Activated CD8-positive, alpha-beta T cell treated with anti-CD3 and anti-CD28 coated beads for 36 hours (primary cell): ENCODE measurements at regions not wholly inside any gene's neighbourhood (a gene's known extent, or its start where the extent isn't known, plus 50 kb on each side); places are given as distances from the start of the nearest gene placed in this dataset.

ENCODE experiments used
- ATAC-seq: fragments of 200-7000 bp; cut with Tn5 transposase; one replicate; pipeline ENCODE4 v1.10.0; 2021; ENCODE audit warnings: mild to moderate bottlenecking, moderate library complexity
- CTCF ChIA-PET: fragments of 350-600 bp; sonication (Branson Sonifier 250); formaldehyde crosslinking; loops from one replicate; lab custom pipeline; 2021; ENCODE audit warnings: antibody characterized with exemption; lab: Charles Lee
- POLR2A ChIA-PET: fragments of 350-600 bp; sonication (Branson Sonifier 250); formaldehyde crosslinking; loops from one replicate; lab custom pipeline; 2021; ENCODE audit warnings: antibody characterized with exemption; lab: Charles Lee
- DNase-seq: peaks from one replicate; pipeline ENCODE4 v3.0.0-alpha.2; 2020
- H3K27ac Mint-ChIP-seq: one replicate; pipeline ENCODE4 v1.8.0; 2021; ENCODE audit warnings: mild to moderate bottlenecking, mixed read lengths
- H3K27me3 Mint-ChIP-seq: one replicate; pipeline ENCODE4 v1.8.0; 2021; ENCODE audit warnings: mixed read lengths
- H3K36me3 Mint-ChIP-seq: one replicate; pipeline ENCODE4 v1.8.0; 2021; ENCODE audit warnings: low read depth, mixed read lengths
- H3K4me1 Mint-ChIP-seq: one replicate; pipeline ENCODE4 v1.8.0; 2021; ENCODE audit warnings: low read depth, mixed read lengths
- H3K4me3 Mint-ChIP-seq: one replicate; pipeline ENCODE4 v1.8.0; 2021; ENCODE audit warnings: mild to moderate bottlenecking, moderate library complexity, mixed read lengths
- H3K9me3 Mint-ChIP-seq: one replicate; pipeline ENCODE4 v1.8.0; 2021; ENCODE audit warnings: mixed read lengths
- intact Hi-C: fragments of 100-400 bp; cut with micrococcal nuclease; formaldehyde crosslinking; loops from one replicate; pipeline ENCODE4 v1.10.0; 2022
- TF ChIP-seq, protein P1 (sequence below): fragments of 200-600 bp; IDR thresholded peaks from one replicate; pipeline ENCODE4 v1.8.0; 2022; ENCODE audit warnings: antibody characterized with exemption, mild to moderate bottlenecking

DNA sequence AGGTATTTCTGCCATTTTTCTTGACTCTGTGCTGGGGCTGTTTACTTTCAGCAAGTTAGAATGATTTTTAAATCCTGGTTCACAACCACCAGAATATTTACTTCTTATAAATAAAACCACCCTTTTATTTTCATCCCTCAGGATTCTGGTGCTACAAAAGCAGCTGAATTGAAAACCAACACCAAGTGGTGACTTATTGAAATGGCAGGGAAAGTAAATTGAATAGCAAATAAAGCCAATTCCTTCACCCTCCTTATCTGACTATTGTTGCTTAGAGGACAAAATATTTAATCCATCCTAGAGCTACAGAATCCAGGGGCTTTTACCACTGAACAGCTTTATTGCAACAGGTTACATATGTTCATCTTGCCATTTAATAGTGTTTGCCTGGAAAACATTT lies 828.6 kb upstream of the GHITM start:
- DNase-seq (no peak), ATAC-seq (no peak)
- Mint-ChIP-seq H3K4me3 (no peak overlapping the region), H3K36me3 (no peaks in the 10 kb centered on the region), H3K27ac (no peak overlapping the region), H3K27me3 (no peaks in the 10 kb centered on the region), H3K9me3 (peaks cover 12% of the 10 kb centered on the region), H3K4me1 (no peaks in the 10 kb centered on the region)
- CTCF ChIA-PET = no interaction called here
- intact Hi-C loops = no loop called here
- TF ChIP-seq, protein P1, sequence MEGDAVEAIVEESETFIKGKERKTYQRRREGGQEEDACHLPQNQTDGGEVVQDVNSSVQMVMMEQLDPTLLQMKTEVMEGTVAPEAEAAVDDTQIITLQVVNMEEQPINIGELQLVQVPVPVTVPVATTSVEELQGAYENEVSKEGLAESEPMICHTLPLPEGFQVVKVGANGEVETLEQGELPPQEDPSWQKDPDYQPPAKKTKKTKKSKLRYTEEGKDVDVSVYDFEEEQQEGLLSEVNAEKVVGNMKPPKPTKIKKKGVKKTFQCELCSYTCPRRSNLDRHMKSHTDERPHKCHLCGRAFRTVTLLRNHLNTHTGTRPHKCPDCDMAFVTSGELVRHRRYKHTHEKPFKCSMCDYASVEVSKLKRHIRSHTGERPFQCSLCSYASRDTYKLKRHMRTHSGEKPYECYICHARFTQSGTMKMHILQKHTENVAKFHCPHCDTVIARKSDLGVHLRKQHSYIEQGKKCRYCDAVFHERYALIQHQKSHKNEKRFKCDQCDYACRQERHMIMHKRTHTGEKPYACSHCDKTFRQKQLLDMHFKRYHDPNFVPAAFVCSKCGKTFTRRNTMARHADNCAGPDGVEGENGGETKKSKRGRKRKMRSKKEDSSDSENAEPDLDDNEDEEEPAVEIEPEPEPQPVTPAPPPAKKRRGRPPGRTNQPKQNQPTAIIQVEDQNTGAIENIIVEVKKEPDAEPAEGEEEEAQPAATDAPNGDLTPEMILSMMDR = no peak
- POLR2A ChIA-PET = no interaction called here

DNA sequence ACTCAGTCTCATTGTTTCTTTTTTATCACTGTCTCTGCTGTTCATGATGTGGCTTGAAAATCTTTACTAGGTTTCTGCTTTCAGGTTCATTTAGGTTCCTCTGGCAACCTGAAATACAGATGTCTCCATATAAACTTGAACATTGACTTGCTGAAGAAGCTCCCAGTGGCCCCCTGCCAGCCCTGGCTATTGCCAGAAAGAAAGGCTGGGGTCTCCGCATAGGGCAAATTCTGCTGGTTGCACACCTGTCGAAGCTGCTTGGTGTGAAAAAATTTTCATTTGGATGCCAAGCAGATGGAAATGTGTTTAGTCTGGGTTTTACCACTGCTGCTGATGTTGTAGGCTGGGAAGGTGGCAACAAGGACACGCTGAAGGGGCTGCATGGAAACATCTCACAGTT lies 826.7 kb upstream of the GHITM start:
- DNase-seq (no peak), ATAC-seq (no peak)
- Mint-ChIP-seq H3K4me1 (no peaks in the 10 kb centered on the region), H3K27ac (no peak overlapping the region), H3K27me3 (no peaks in the 10 kb centered on the region), H3K9me3 (peaks cover 13% of the 10 kb centered on the region), H3K36me3 (no peaks in the 10 kb centered on the region), H3K4me3 (no peak overlapping the region)
- TF ChIP-seq, protein P1 = no peak
- CTCF ChIA-PET = no interaction called here
- POLR2A ChIA-PET = no interaction called here
- intact Hi-C loops = no loop called here

DNA sequence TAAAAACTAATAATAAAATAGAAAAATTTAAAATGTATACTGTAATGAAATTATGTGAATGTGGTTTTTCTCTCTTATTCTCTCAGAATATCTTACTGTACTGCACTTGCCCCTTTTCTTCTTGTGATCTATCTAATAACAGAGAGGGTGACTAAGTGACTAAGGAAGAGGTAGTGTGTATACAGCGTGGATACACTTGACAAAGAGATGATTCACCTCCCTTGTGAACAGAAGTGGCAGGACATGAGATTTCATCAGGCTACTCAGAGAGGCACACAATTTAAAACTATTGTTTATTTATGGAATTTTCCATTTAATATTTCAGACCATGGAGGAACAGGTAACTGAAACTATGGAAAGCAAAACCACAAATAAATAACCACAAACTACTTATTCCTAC lies 806.6 kb upstream of the GHITM start:
- TF ChIP-seq, protein P1 = no peak

DNA sequence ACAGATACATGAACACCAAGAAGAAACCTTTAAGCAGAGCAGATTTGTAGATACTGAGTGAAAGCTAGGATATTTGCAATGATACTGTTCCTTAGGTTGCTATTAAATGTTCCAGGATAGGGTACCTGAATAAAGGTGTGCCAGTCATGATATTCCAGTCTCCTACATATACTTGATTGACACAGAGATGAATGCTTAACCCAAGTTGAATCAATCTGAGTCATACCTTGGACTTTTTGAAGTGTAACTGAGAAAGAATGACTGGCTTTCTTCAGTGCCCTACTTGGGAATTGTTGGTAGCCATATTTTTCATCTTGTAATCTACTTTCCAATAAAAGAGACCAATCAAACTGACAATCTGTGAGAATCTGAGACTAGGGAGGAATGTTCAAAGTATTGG lies 805.7 kb upstream of the GHITM start:
- ATAC-seq = no peak
- CTCF ChIA-PET = no interaction called here
- H3K4me1 Mint-ChIP-seq = no peaks in the 10 kb centered on the region
- H3K36me3 Mint-ChIP-seq = no peaks in the 10 kb centered on the region
- TF ChIP-seq, protein P1 = no peak
- intact Hi-C loops = no loop called here
- H3K9me3 Mint-ChIP-seq = peaks cover 7% of the 10 kb centered on the region
- H3K27ac Mint-ChIP-seq = no peak overlapping the region
- no peak overlapping the region for H3K4me3 Mint-ChIP-seq
- POLR2A ChIA-PET = no interaction called here
- no peaks in the 10 kb centered on the region for H3K27me3 Mint-ChIP-seq
- no peak for DNase-seq

More for the DNA sequence above, 806.6 kb upstream of the GHITM start:
- Mint-ChIP-seq H3K27ac (no peak overlapping the region), H3K4me3 (no peak overlapping the region), H3K9me3 (peaks cover 7% of the 10 kb centered on the region), H3K36me3 (no peaks in the 10 kb centered on the region), H3K4me1 (no peaks in the 10 kb centered on the region), H3K27me3 (no peaks in the 10 kb centered on the region)
- DNase-seq (no peak), ATAC-seq (no peak)
- POLR2A ChIA-PET = no interaction called here
- intact Hi-C loops = no loop called here
- CTCF ChIA-PET = no interaction called here

DNA sequence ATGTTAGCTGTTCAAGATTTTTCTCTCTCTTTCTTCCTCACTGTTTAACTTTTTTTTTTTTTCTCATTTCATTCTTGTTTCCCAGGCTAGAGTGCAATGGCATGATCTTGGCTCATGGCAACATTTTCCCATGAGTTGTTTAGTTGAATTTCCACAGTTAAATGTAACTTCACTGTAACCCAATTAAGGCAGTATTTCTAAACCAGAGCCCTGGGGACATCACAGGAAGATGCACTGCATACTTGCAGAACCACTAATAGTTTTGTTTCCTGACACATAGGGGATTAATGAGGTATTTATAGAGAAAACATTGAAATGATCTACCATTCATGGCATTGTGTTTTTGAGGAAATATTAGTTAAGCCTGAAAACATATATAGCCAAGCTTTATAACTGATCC lies 795.6 kb upstream of the GHITM start:
- Mint-ChIP-seq H3K36me3 (no peaks in the 10 kb centered on the region), H3K9me3 (peaks cover 18% of the 10 kb centered on the region), H3K27me3 (no peaks in the 10 kb centered on the region), H3K27ac (no peak overlapping the region), H3K4me1 (no peaks in the 10 kb centered on the region), H3K4me3 (no peak overlapping the region)
- POLR2A ChIA-PET = no interaction called here
- intact Hi-C loops = no loop called here
- DNase-seq = no peak
- TF ChIP-seq, protein P1 = no peak
- ATAC-seq = no peak
- CTCF ChIA-PET = no interaction called here
